Keratinocyte (primary cell): ENCODE measurements at regions not wholly inside any gene's neighbourhood (a gene's known extent, or its start where the extent isn't known, plus 50 kb on each side); places are given as distances from the start of the nearest gene placed in this dataset.

Source experiments
- DNase-seq: peaks from one replicate; pipeline ENCODE4 v3.0.0-alpha.2; 2011; ENCODE audit warnings: low read depth, missing footprints, low spot score
- FAIRE-seq: peaks from 2 replicates; lab custom pipeline; 2011; peaks lifted over from hg19 to GRCh38; lab: Jason Lieb, UNC
- H2AFZ ChIP-seq: 2 replicates; pipeline ENCODE4 v1.6.0; 2012; ENCODE audit warnings: low read length, control low read depth, inconsistent platforms; ENCODE audit not compliant: control insufficient read depth
- H3K27ac ChIP-seq: 2 replicates; pipeline ENCODE4 v1.5.1; 2011; ENCODE audit warnings: low read length; ENCODE audit not compliant: control insufficient read depth, insufficient read depth
- H3K27me3 ChIP-seq: 3 replicates; pipeline ENCODE4 v1.6.0; 2011; ENCODE audit warnings: low read length; ENCODE audit not compliant: control insufficient read depth, insufficient read depth; ENCODE audit errors: extremely low read depth
- H3K36me3 ChIP-seq, 2 experiments: 2 replicates in 1 of 2; 3 replicates in 1 of 2; pipeline ENCODE4 v1.5.1; 2011; ENCODE audit warnings: low read length in 2 of 2, mild to moderate bottlenecking in 1 of 2; ENCODE audit not compliant: control insufficient read depth in 2 of 2, insufficient read depth in 2 of 2; ENCODE audit errors: extremely low read depth in 1 of 2
- H3K4me1 ChIP-seq: 3 replicates; pipeline ENCODE4 v1.5.1; 2011; ENCODE audit warnings: low read length; ENCODE audit not compliant: control insufficient read depth, insufficient read depth; ENCODE audit errors: extremely low read depth
- H3K4me2 ChIP-seq: 3 replicates; pipeline ENCODE4 v1.6.0; 2011; ENCODE audit warnings: low read depth, low read length; ENCODE audit not compliant: control insufficient read depth, insufficient read depth; ENCODE audit errors: extremely low read depth
- H3K4me3 ChIP-seq, 3 experiments: fragments of 200-600 bp in 1 of 3; sonication (generic) in 1 of 3; 2 replicates in 2 of 3; 3 replicates in 1 of 3; pipeline ENCODE4 v1.5.1; 2011 to 2016; ENCODE audit warnings: low read length in 3 of 3, mild to moderate bottlenecking in 3 of 3, control low read depth in 2 of 3, inconsistent platforms in 1 of 3, low read depth in 1 of 3, mixed read lengths in 1 of 3, mixed run types in 1 of 3, moderate library complexity in 1 of 3; ENCODE audit not compliant: control insufficient read depth in 2 of 3, insufficient read depth in 2 of 3; ENCODE audit errors: extremely low read depth in 1 of 3
- H3K79me2 ChIP-seq: 2 replicates; pipeline ENCODE4 v1.6.0; 2012; ENCODE audit warnings: low read length; ENCODE audit not compliant: control insufficient read depth, insufficient read depth
- H3K9ac ChIP-seq: 3 replicates; pipeline ENCODE4 v1.6.0; 2011; ENCODE audit warnings: low read length; ENCODE audit not compliant: control insufficient read depth, insufficient read depth; ENCODE audit errors: extremely low read depth
- H3K9me1 ChIP-seq: 3 replicates; pipeline ENCODE4 v1.6.0; 2011; ENCODE audit warnings: low read length; ENCODE audit not compliant: control insufficient read depth, insufficient read depth; ENCODE audit errors: extremely low read depth
- H3K9me3 ChIP-seq: 2 replicates; pipeline ENCODE4 v1.5.1; 2012; ENCODE audit warnings: low read depth, low read length; ENCODE audit not compliant: control insufficient read depth
- H4K20me1 ChIP-seq: 3 replicates; pipeline ENCODE4 v1.6.0; 2011; ENCODE audit warnings: low read length; ENCODE audit not compliant: control insufficient read depth, insufficient read depth; ENCODE audit errors: extremely low read depth
- CTCF ChIP-seq, 3 experiments: IDR thresholded peaks in 1 of 3; conservative IDR thresholded peaks in 1 of 3; optimal IDR thresholded peaks in 1 of 3; 2 replicates in 2 of 3; 3 replicates in 1 of 3; pipeline versions ENCODE3 to v1.5.1; 2011; ENCODE audit warnings: low read length in 3 of 3, mild to moderate bottlenecking in 3 of 3, moderate library complexity in 2 of 3, control low read depth in 1 of 3, inconsistent platforms in 1 of 3; ENCODE audit not compliant: insufficient read depth in 2 of 3; ENCODE audit errors: extremely low read depth in 1 of 3
- EZH2 ChIP-seq: IDR thresholded peaks from one replicate; pipeline ENCODE4 v1.6.1; 2012; ENCODE audit warnings: inconsistent platforms, mild to moderate bottlenecking, low read length, moderate library complexity
- dilution Hi-C: fragments of 300-500 bp; cut with MboI; formaldehyde crosslinking; loops from one replicate; pipeline ENCODE4 v1.7.0; 2020; ENCODE audit warnings: low sequenced_read_pairs; ENCODE audit not compliant: extremely low pct_ligation_motif_present

- DNase-seq (no peak), FAIRE-seq (peak; percentile 76)
- Histone ChIP-seq H3K36me3 (no peaks in the 10 kb centered on the region), H3K4me1 (peaks cover 12% of the 10 kb centered on the region), H3K27ac (peak overlapping the region; percentile 54), H3K4me2 (peak overlapping the region; percentile 66), H3K27me3 (no peaks in the 10 kb centered on the region), H2AFZ (peak overlapping the region; percentile 51), H3K4me3 (peak overlapping the region in 1 of 3 experiments; percentile 26), H3K9me3 (no peaks in the 10 kb centered on the region), H4K20me1 (no peaks in the 10 kb centered on the region), H3K79me2 (no peaks in the 10 kb centered on the region), H3K9ac (no peak overlapping the region), H3K9me1 (no peaks in the 10 kb centered on the region)
- TF ChIP-seq EZH2, result no peak
- TF ChIP-seq CTCF (optimal IDR thresholded peaks at IDR 0.05 in 1 of 3, IDR thresholded peaks at IDR 0.05 in 1 of 3, conservative IDR thresholded peaks at IDR 0.05 in 1 of 3; ENCODE audit: extremely low read depth in 1 of 3, insufficient read depth in 2 of 3, low read length in 3 of 3), result no peak
- dilution Hi-C loops, result no loop called here
Observed at GRCh38 chr6:139635401-139636130, 261.1 kb upstream of the CITED2 start.

- no peak for TF ChIP-seq CTCF (optimal IDR thresholded peaks at IDR 0.05 in 1 of 3, IDR thresholded peaks at IDR 0.05 in 1 of 3, conservative IDR thresholded peaks at IDR 0.05 in 1 of 3; ENCODE audit: extremely low read depth in 1 of 3, insufficient read depth in 2 of 3, low read length in 3 of 3)
- no peak for TF ChIP-seq EZH2
- H3K27me3 ChIP-seq, result no peaks in the 10 kb centered on the region
- H3K79me2 ChIP-seq, result no peaks in the 10 kb centered on the region
- no peaks in the 10 kb centered on the region for H3K36me3 ChIP-seq
- H3K9me3 ChIP-seq, result no peaks in the 10 kb centered on the region
- H3K4me3 ChIP-seq, result no peak overlapping the region
- no peak overlapping the region for H2AFZ ChIP-seq
- dilution Hi-C loops, result no loop called here
- no peak overlapping the region for H3K27ac ChIP-seq
- peaks cover 12% of the 10 kb centered on the region for H3K4me1 ChIP-seq
- no peaks in the 10 kb centered on the region for H4K20me1 ChIP-seq
- H3K9me1 ChIP-seq, result no peaks in the 10 kb centered on the region
- no peak for FAIRE-seq
- no peak overlapping the region for H3K4me2 ChIP-seq
- no peak overlapping the region for H3K9ac ChIP-seq
- DNase-seq, result no peak
Observed at GRCh38 chr6:139632840-139633239, 258.4 kb upstream of the CITED2 start.
